Right lobe of liver (tissue), 6 donors: ENCODE measurements at regions not wholly inside any gene's neighbourhood (a gene's known extent, or its start where the extent isn't known, plus 50 kb on each side); places are given as distances from the start of the nearest gene placed in this dataset.

Source experiments
- ATAC-seq, 4 donors: fragments of 200-7000 bp; cut with Tn5 transposase; one replicate each; pipeline ENCODE4 v1.9.1; 2020; ENCODE audit warnings: mild to moderate bottlenecking in 4 of 4, moderate library complexity in 4 of 4
- DNase-seq, 3 donors: peaks; one replicate each; pipeline ENCODE4 v3.0.0-alpha.2; 2020
- H3K27ac ChIP-seq, 3 donors: fragments of 200-600 bp; one replicate each; pipeline ENCODE4 v1.8.0; 2022
- H3K27me3 ChIP-seq, 2 donors: fragments of 200-600 bp; one replicate each; pipeline ENCODE4 v1.8.0; 2022
- H3K36me3 ChIP-seq, 4 donors: fragments of 200-600 bp; sonication (generic) in 1 of 4; one replicate each; pipeline versions ENCODE4 v1.5.1 to v1.8.0; 2017 to 2022; ENCODE audit warnings: control low read depth in 1 of 4
- H3K4me1 ChIP-seq, 4 donors: fragments of 200-600 bp; sonication (generic) in 1 of 4; one replicate each; pipeline versions ENCODE4 v1.5.1 to v1.8.0; 2017 to 2022; ENCODE audit warnings: control low read depth in 1 of 4
- H3K4me3 ChIP-seq, 3 donors: fragments of 200-600 bp; one replicate each; pipeline ENCODE4 v1.8.0; 2022
- H3K9me3 ChIP-seq, 4 donors: fragments of 200-600 bp; sonication (generic) in 1 of 4; one replicate each; pipeline versions ENCODE4 v1.5.1 to v1.8.0; 2017 to 2022; ENCODE audit warnings: control low read depth in 1 of 4
- CTCF ChIP-seq, 4 donors: fragments of 200-600 bp in 3 of 4; fragments of 450-650 bp in 1 of 4; IDR thresholded peaks; one replicate each; pipeline versions ENCODE4 v1.5.1 to v1.8.0; 2016 to 2022; ENCODE audit warnings: antibody characterized with exemption in 4 of 4, mild to moderate bottlenecking in 2 of 4
- POLR2A ChIP-seq: fragments of 450-650 bp; IDR thresholded peaks from one replicate; pipeline ENCODE4 v1.6.1; 2017; ENCODE audit warnings: antibody characterized with exemption, mild to moderate bottlenecking
- WGBS: methylation state at CpG from one replicate; pipeline ENCODE4 v1.1.6; 2018; ENCODE audit warnings: low coverage, low lambda C conversion rate; ENCODE audit not compliant: insufficient coverage; ENCODE audit errors: missing lambda C conversion rate; 5-methylcytosine and 5-hydroxymethylcytosine counted together
- intact Hi-C, 2 donors: fragments of 100-400 bp; cut with DNase I; formaldehyde crosslinking; loops; one replicate each; pipeline versions ENCODE4 v1.11.2 to v1.14.1; 2022
- donor health status: DM: no; HTN: yes; CAD: no.
- donor health status: DM: no; HTN: no; CAD: no.
- donor health status: DM: no; HTN: no; CAD: no.
- donor health status: DM: no; HTN: yes; CAD: no.
- donor health status: DM: no; HTN: yes; CAD: no.

GRCh38 chr20:5696011-5696559 lies 54.1 kb upstream of the SHLD1 start:
- Histone ChIP-seq H3K27ac (peak overlapping the region in 1 of 3 donors; percentile 68), H3K4me1 (peaks cover 0 to 4% (median 0%) of the 10 kb centered on the region in 4 donors), H3K36me3 (no peaks in the 10 kb centered on the region), H3K27me3 (no peaks in the 10 kb centered on the region), H3K9me3 (no peaks in the 10 kb centered on the region), H3K4me3 (no peak overlapping the region)
- peak; percentile 64 to 89 (median 79) for DNase-seq
- TF ChIP-seq POLR2A: no peak
- no peak for TF ChIP-seq CTCF (IDR thresholded peaks at IDR 0.05)
- WGBS: 8% methylated on average over 6 of the region's 7 CpGs
- intact Hi-C loops: no loop called here
- ATAC-seq: peak; percentile 95 to 97 (median 95)

GRCh38 chr20:5691918-5692618 lies 58.1 kb upstream of the SHLD1 start:
- no peak overlapping the region for H3K27ac ChIP-seq
- no peak for DNase-seq
- H3K9me3 ChIP-seq: no peaks in the 10 kb centered on the region
- no peak for ATAC-seq
- intact Hi-C loops: no loop called here
- TF ChIP-seq POLR2A (no peak), CTCF (IDR thresholded peaks at IDR 0.05) (no peak)
- WGBS: 88% methylated on average over 9 of the region's 9 CpGs
- no peak overlapping the region for H3K4me3 ChIP-seq
- H3K4me1 ChIP-seq: peaks cover 0 to 4% (median 0%) of the 10 kb centered on the region in 4 donors
- H3K27me3 ChIP-seq: no peaks in the 10 kb centered on the region
- no peaks in the 10 kb centered on the region for H3K36me3 ChIP-seq

- intact Hi-C loops: no loop called here
- WGBS: 55% methylated on average over 6 of the region's 6 CpGs
- ATAC-seq: peak; percentile 42 to 66 (median 64)
Measured at GRCh38 chr20:5689463-5689862, 60.7 kb upstream of the SHLD1 start.

GRCh38 chr20:5688431-5688972 lies 61.7 kb upstream of the SHLD1 start:
- intact Hi-C loops: no loop called here
- TF ChIP-seq POLR2A (no peak), CTCF (IDR thresholded peaks at IDR 0.05) (no peak)
- ATAC-seq (peak; percentile 44 to 70 (median 66)), DNase-seq (peak in 2 of 3 donors; percentile 25 to 53)
- H3K36me3 ChIP-seq: no peaks in the 10 kb centered on the region
- no peaks in the 10 kb centered on the region for H3K9me3 ChIP-seq
- H3K27me3 ChIP-seq: no peaks in the 10 kb centered on the region
- no peak overlapping the region for H3K27ac ChIP-seq
- 19% methylated on average over 3 of the region's 12 CpGs for WGBS
- H3K4me1 ChIP-seq: no peaks in the 10 kb centered on the region
- H3K4me3 ChIP-seq: no peak overlapping the region

More at GRCh38 chr20:5689463-5689862, 60.7 kb upstream of the SHLD1 start:
- Histone ChIP-seq H3K4me1 (no peaks in the 10 kb centered on the region), H3K36me3 (no peaks in the 10 kb centered on the region), H3K27ac (no peak overlapping the region), H3K4me3 (no peak overlapping the region), H3K9me3 (no peaks in the 10 kb centered on the region), H3K27me3 (no peaks in the 10 kb centered on the region)
- no peak for TF ChIP-seq POLR2A
- TF ChIP-seq CTCF (IDR thresholded peaks at IDR 0.05): no peak
- no peak for DNase-seq
